WTC11 (cell line): ENCODE measurements at regions not wholly inside any gene's neighbourhood (a gene's known extent, or its start where the extent isn't known, plus 50 kb on each side); places are given as distances from the start of the nearest gene placed in this dataset.

ENCODE experiments used
- ATAC-seq: fragments of 200-7000 bp; cut with Tn5 transposase; 2 replicates; pipeline ENCODE4 v1.10.0; 2021; ENCODE audit warnings: mild to moderate bottlenecking, moderate library complexity
- CTCF ChIA-PET: fragments of 300-600 bp; sonication (Branson Sonifier 250); formaldehyde crosslinking; loops from one replicate; lab custom pipeline; 2021; ENCODE audit warnings: antibody characterized with exemption; lab: Charles Lee
- POLR2A ChIA-PET: fragments of 350-600 bp; sonication (Branson Sonifier 250); formaldehyde crosslinking; loops from one replicate; lab custom pipeline; 2021; ENCODE audit warnings: antibody characterized with exemption; lab: Charles Lee
- DNase-seq: peaks from one replicate; pipeline ENCODE4 v3.0.0; 2021; ENCODE audit warnings: low spot score
- H3K27ac Mint-ChIP-seq: 2 replicates; pipeline ENCODE4 v1.8.0; 2021; ENCODE audit warnings: mixed read lengths
- H3K27me3 Mint-ChIP-seq: 2 replicates; pipeline ENCODE4 v1.8.0; 2021; ENCODE audit warnings: low read depth, mild to moderate bottlenecking, moderate library complexity, mixed read lengths
- H3K36me3 Mint-ChIP-seq: 2 replicates; pipeline ENCODE4 v1.8.0; 2021; ENCODE audit warnings: mixed read lengths
- H3K4me1 Mint-ChIP-seq: 2 replicates; pipeline ENCODE4 v1.8.0; 2022; ENCODE audit warnings: mixed read lengths
- H3K4me3 Mint-ChIP-seq: 2 replicates; pipeline ENCODE4 v1.8.0; 2021; ENCODE audit warnings: mild to moderate bottlenecking, moderate library complexity, mixed read lengths
- H3K9me3 Mint-ChIP-seq: 2 replicates; pipeline ENCODE4 v1.8.0; 2021; ENCODE audit warnings: mixed read lengths
- ARID4B ChIP-seq: sonication (generic); formaldehyde crosslinking; IDR thresholded peaks from 2 replicates; pipeline ENCODE4 v1.8.0; 2023; ENCODE audit warnings: missing genetic modification reagents, mild to moderate bottlenecking, borderline replicate concordance
- E2F4 ChIP-seq: sonication (generic); formaldehyde crosslinking; IDR thresholded peaks from 2 replicates; pipeline ENCODE4 v1.8.1; 2022; ENCODE audit warnings: low read depth, mild to moderate bottlenecking, moderate library complexity, missing genetic modification reagents, borderline replicate concordance
- ERG ChIP-seq: fragments of 250-450 bp; sonication (Bioruptor Pico); IDR thresholded peaks from 2 replicates; pipeline ENCODE4 v1.8.0; 2021; ENCODE audit warnings: mild to moderate bottlenecking
- GABPB1 ChIP-seq: sonication (generic); formaldehyde crosslinking; IDR thresholded peaks from 2 replicates; pipeline ENCODE4 v1.8.1; 2023; ENCODE audit warnings: mild to moderate bottlenecking, missing genetic modification reagents
- GRHL2 ChIP-seq: fragments of 250-450 bp; sonication (Bioruptor Pico); IDR thresholded peaks from 2 replicates; pipeline ENCODE4 v1.8.0; 2022; ENCODE audit warnings: mild to moderate bottlenecking, moderate library complexity; ENCODE audit not compliant: insufficient replicate concordance, severe bottlenecking
- IRF2 ChIP-seq: sonication (generic); formaldehyde crosslinking; IDR thresholded peaks from 2 replicates; pipeline ENCODE4 v1.8.0; 2022; ENCODE audit warnings: low read depth, missing genetic modification reagents, borderline replicate concordance
- JAZF1 ChIP-seq: fragments of 250-450 bp; sonication (Bioruptor Pico); IDR thresholded peaks from 2 replicates; pipeline ENCODE4 v1.9.0; 2021; ENCODE audit warnings: moderate library complexity, mild to moderate bottlenecking, inconsistent platforms
- KAT7 ChIP-seq: sonication (generic); formaldehyde crosslinking; IDR thresholded peaks from 2 replicates; pipeline ENCODE4 v1.8.1; 2023; ENCODE audit warnings: missing genetic modification reagents, mild to moderate bottlenecking, borderline replicate concordance
- MXD4 ChIP-seq: fragments of 250-450 bp; sonication (Bioruptor Pico); IDR thresholded peaks from 2 replicates; pipeline ENCODE4 v1.8.0; 2021; ENCODE audit warnings: mild to moderate bottlenecking, moderate library complexity, borderline replicate concordance
- OVOL2 ChIP-seq: fragments of 250-450 bp; sonication (Bioruptor Pico); IDR thresholded peaks from 2 replicates; pipeline ENCODE4 v1.9.0; 2021; ENCODE audit warnings: mild to moderate bottlenecking, borderline replicate concordance
- RORB ChIP-seq: fragments of 250-450 bp; sonication (Bioruptor Pico); IDR thresholded peaks from 2 replicates; pipeline ENCODE4 v1.9.0; 2021; ENCODE audit warnings: mild to moderate bottlenecking
- TCF7 ChIP-seq: sonication (generic); formaldehyde crosslinking; IDR thresholded peaks from 2 replicates; pipeline ENCODE4 v1.8.0; 2022; ENCODE audit warnings: mild to moderate bottlenecking, low read depth, missing genetic modification reagents, moderate library complexity
- USF1 ChIP-seq: sonication (generic); formaldehyde crosslinking; IDR thresholded peaks from 2 replicates; pipeline ENCODE4 v1.8.0; 2022; ENCODE audit warnings: mild to moderate bottlenecking, missing genetic modification reagents
- USF2 ChIP-seq: sonication (generic); formaldehyde crosslinking; IDR thresholded peaks from 2 replicates; pipeline ENCODE4 v1.8.1; 2023; ENCODE audit warnings: mild to moderate bottlenecking, missing genetic modification reagents, moderate library complexity
- ZBTB21 ChIP-seq: sonication (generic); formaldehyde crosslinking; IDR thresholded peaks from 2 replicates; pipeline ENCODE4 v1.8.1; 2023; ENCODE audit warnings: mild to moderate bottlenecking, missing genetic modification reagents, borderline replicate concordance
- ZMAT4 ChIP-seq: fragments of 250-450 bp; sonication (Bioruptor Pico); IDR thresholded peaks from 2 replicates; pipeline ENCODE4 v1.9.0; 2021; ENCODE audit warnings: mild to moderate bottlenecking
- ZNF281 ChIP-seq: sonication (generic); formaldehyde crosslinking; IDR thresholded peaks from 2 replicates; pipeline ENCODE4 v1.8.0; 2023; ENCODE audit warnings: mild to moderate bottlenecking, missing genetic modification reagents

GRCh38 chr6:21999741-22000140 is 297.1 kb downstream of the PRL start (continued):
- no peak for TF ChIP-seq ZNF281
- TF ChIP-seq ZBTB21 (CRISPR knock-in tag), result no peak

GRCh38 chr6:22001396-22002027 is 295.3 kb downstream of the PRL start:
- Mint-ChIP-seq H3K27ac (no peak overlapping the region), H3K36me3 (peaks cover 7% of the 10 kb centered on the region), H3K27me3 (no peaks in the 10 kb centered on the region), H3K4me1 (peaks cover 30% of the 10 kb centered on the region), H3K9me3 (peaks cover 7% of the 10 kb centered on the region), H3K4me3 (no peak overlapping the region)
- ChIA-PET CTCF (interaction anchor here (1.1 kb wide), 1 partner anchor 517 kb away, joined by 3 read pairs; no protein-coding TSS in a partner anchor), POLR2A (no interaction called here)
- ATAC-seq (no peak), DNase-seq (no peak)
- TF ChIP-seq OVOL2 (CRISPR knock-in tag), result no peak
- TF ChIP-seq ARID4B (CRISPR knock-in tag), result no peak
- TF ChIP-seq KAT7 (CRISPR knock-in tag), result no peak
- TF ChIP-seq ZMAT4 (CRISPR knock-in tag), result no peak
- no peak for TF ChIP-seq IRF2 (CRISPR knock-in tag)
- no peak for TF ChIP-seq MXD4
- no peak for TF ChIP-seq ZNF281
- no peak for TF ChIP-seq GABPB1 (CRISPR knock-in tag)
- no peak for TF ChIP-seq TCF7 (CRISPR knock-in tag)
- no peak for TF ChIP-seq GRHL2 (CRISPR knock-in tag)
- no peak for TF ChIP-seq ERG (CRISPR knock-in tag)
- TF ChIP-seq JAZF1, result no peak
- no peak for TF ChIP-seq USF2
- TF ChIP-seq USF1 (CRISPR knock-in tag), result no peak
- TF ChIP-seq E2F4 (CRISPR knock-in tag), result no peak
- no peak for TF ChIP-seq RORB (CRISPR knock-in tag)
